HEK293T (cell line): ENCODE measurements at regions not wholly inside any gene's neighbourhood (a gene's known extent, or its start where the extent isn't known, plus 50 kb on each side); places are given as distances from the start of the nearest gene placed in this dataset.
"Not testable (repeated sequence)": the region's sequence is repeated elsewhere in the genome, so short reads cannot be mapped to it uniquely, and the experiment has no call there.

Experiments used
- CTCF ChIA-PET: fragments of 350-600 bp; formaldehyde crosslinking; extraction: SDS; loops from one replicate; lab custom pipeline; 2021; ENCODE audit warnings: antibody characterized with exemption, inconsistent platforms; lab: Yijun Ruan, JAX
- POLR2A ChIA-PET: fragments of 350-600 bp; formaldehyde crosslinking; extraction: SDS; loops from one replicate; lab custom pipeline; 2020; ENCODE audit warnings: antibody characterized with exemption, inconsistent platforms; lab: Yijun Ruan, JAX
- DNase-seq: peaks from one replicate; pipeline ENCODE4 v3.0.0; 2012; ENCODE audit warnings: mixed read lengths; ENCODE audit errors: extremely low spot score
- ARNT ChIP-seq: fragments of 450-650 bp; IDR thresholded peaks from 2 replicates; pipeline ENCODE4 v1.6.1; 2017; ENCODE audit warnings: mild to moderate bottlenecking
- BHLHE40 ChIP-seq: fragments of 450-650 bp; IDR thresholded peaks from 2 replicates; pipeline ENCODE4 v1.6.1; 2016; ENCODE audit warnings: mild to moderate bottlenecking, moderate library complexity, borderline replicate concordance
- CTBP1 ChIP-seq: fragments of 450-650 bp; IDR thresholded peaks from 2 replicates; pipeline ENCODE4 v1.6.1; 2016; ENCODE audit warnings: borderline replicate concordance
- ELF4 ChIP-seq: fragments of 450-650 bp; IDR thresholded peaks from 2 replicates; pipeline ENCODE4 v1.6.1; 2017; ENCODE audit warnings: antibody characterized with exemption
- FOXA1 ChIP-seq: fragments of 450-650 bp; IDR thresholded peaks from 2 replicates; pipeline ENCODE4 v1.6.1; 2016; ENCODE audit warnings: mild to moderate bottlenecking
- FOXK2 ChIP-seq: fragments of 450-650 bp; IDR thresholded peaks from 2 replicates; pipeline ENCODE4 v1.6.1; 2016; ENCODE audit warnings: mild to moderate bottlenecking
- FOXM1 ChIP-seq: fragments of 450-650 bp; IDR thresholded peaks from 2 replicates; pipeline ENCODE4 v1.6.1; 2017; ENCODE audit warnings: mild to moderate bottlenecking, borderline replicate concordance
- HDGF ChIP-seq: fragments of 450-650 bp; IDR thresholded peaks from 2 replicates; pipeline ENCODE4 v1.6.1; 2017; ENCODE audit warnings: antibody characterized with exemption, borderline replicate concordance
- L3MBTL2 ChIP-seq: fragments of 450-650 bp; conservative IDR thresholded peaks from 2 replicates; pipeline ENCODE4 v1.6.1; 2016; ENCODE audit warnings: mild to moderate bottlenecking
- LEF1 ChIP-seq: fragments of 450-650 bp; IDR thresholded peaks from 2 replicates; pipeline ENCODE4 v1.6.1; 2017; ENCODE audit warnings: mild to moderate bottlenecking, borderline replicate concordance
- NFRKB ChIP-seq: fragments of 450-650 bp; IDR thresholded peaks from 2 replicates; pipeline ENCODE4 v1.6.1; 2016; ENCODE audit warnings: mild to moderate bottlenecking, moderate library complexity
- PKNOX1 ChIP-seq: fragments of 450-650 bp; IDR thresholded peaks from 2 replicates; pipeline ENCODE4 v1.6.1; 2016
- SP1 ChIP-seq: fragments of 450-650 bp; IDR thresholded peaks from 2 replicates; pipeline ENCODE4 v1.6.1; 2017
- SUZ12 ChIP-seq: fragments of 450-650 bp; IDR thresholded peaks from 2 replicates; pipeline ENCODE4 v1.6.1; 2016; ENCODE audit warnings: mild to moderate bottlenecking
- TARDBP ChIP-seq: fragments of 450-650 bp; IDR thresholded peaks from 2 replicates; pipeline ENCODE4 v1.6.1; 2016
- ZNF384 ChIP-seq: fragments of 450-650 bp; IDR thresholded peaks from 2 replicates; pipeline ENCODE4 v1.6.1; 2016

GRCh38 chr9:102428305-102428704 lies 566.8 kb upstream of the CYLC2 start:
- ChIA-PET POLR2A (no interaction called here), CTCF (no interaction called here)
- DNase-seq = no peak
- no peak for TF ChIP-seq SUZ12

- POLR2A ChIA-PET, DNase-seq, CTCF ChIA-PET: not testable (repeated sequence)
Measured at GRCh38 chr9:102416251-102416650, 578.9 kb upstream of the CYLC2 start.

GRCh38 chr9:102405218-102405867 lies 589.8 kb upstream of the CYLC2 start:
- TF ChIP-seq SUZ12 = no peak
- no peak for TF ChIP-seq BHLHE40
- TF ChIP-seq L3MBTL2 = no peak
- no peak for TF ChIP-seq NFRKB
- TF ChIP-seq LEF1 = no peak
- no peak for TF ChIP-seq ELF4
- no peak for TF ChIP-seq HDGF
- no peak for TF ChIP-seq FOXK2
- TF ChIP-seq FOXM1 = no peak
- no peak for TF ChIP-seq ZNF384
- TF ChIP-seq SP1 = no peak
- TF ChIP-seq FOXA1 = no peak
- TF ChIP-seq TARDBP = no peak
- ChIA-PET POLR2A (no interaction called here), CTCF (no interaction called here)
- no peak for DNase-seq

- TF ChIP-seq HDGF (no peak), LEF1 (no peak), ZNF384 (no peak), L3MBTL2 (no peak), FOXM1 (no peak), SUZ12 (no peak), SP1 (no peak), ARNT (no peak), CTBP1 (no peak), FOXK2 (no peak), FOXA1 (no peak)
- DNase-seq = no peak
- CTCF ChIA-PET = no interaction called here
- POLR2A ChIA-PET = no interaction called here
Measured at GRCh38 chr9:102403514-102403913, 591.6 kb upstream of the CYLC2 start.

- ChIA-PET POLR2A (no interaction called here), CTCF (no interaction called here)
- TF ChIP-seq ELF4 = no peak
- no peak for TF ChIP-seq FOXK2
- DNase-seq = no peak
Measured at GRCh38 chr9:102398205-102398604, 596.9 kb upstream of the CYLC2 start.

- POLR2A ChIA-PET, CTCF ChIA-PET, DNase-seq: not testable (repeated sequence)
Measured at GRCh38 chr9:102385620-102386019, 609.5 kb upstream of the CYLC2 start.

- no peak for DNase-seq
- no peak for TF ChIP-seq TARDBP
- no peak for TF ChIP-seq FOXM1
- no peak for TF ChIP-seq HDGF
- TF ChIP-seq FOXA1 = no peak
- no peak for TF ChIP-seq SUZ12
- TF ChIP-seq LEF1 = no peak
- no peak for TF ChIP-seq PKNOX1
- no peak for TF ChIP-seq L3MBTL2
- no peak for TF ChIP-seq ZNF384
- no peak for TF ChIP-seq NFRKB
- TF ChIP-seq SP1 = no peak
- TF ChIP-seq BHLHE40 = no peak
- no peak for TF ChIP-seq CTBP1
- no peak for TF ChIP-seq ELF4
- no peak for TF ChIP-seq FOXK2
- no peak for TF ChIP-seq ARNT
- ChIA-PET POLR2A (no interaction called here), CTCF (no interaction called here)
Measured at GRCh38 chr9:102362470-102363132, 624.2 kb upstream of the GRIN3A start.

- POLR2A ChIA-PET = no interaction called here
- CTCF ChIA-PET = no interaction called here
- TF ChIP-seq L3MBTL2 (no peak), SUZ12 (no peak), SP1 (no peak), ARNT (no peak), BHLHE40 (no peak), FOXK2 (no peak), FOXA1 (no peak), CTBP1 (no peak), ZNF384 (no peak), PKNOX1 (no peak), LEF1 (no peak)
- DNase-seq = no peak
Measured at GRCh38 chr9:102360846-102361245, 622.4 kb upstream of the GRIN3A start.
